Vagina (tissue), 2 donors: ENCODE measurements at regions not wholly inside any gene's neighbourhood (a gene's known extent, or its start where the extent isn't known, plus 50 kb on each side); places are given as distances from the start of the nearest gene placed in this dataset.

Experiments used
- POLR2A ChIP-seq, 2 donors: fragments of 450-650 bp; IDR thresholded peaks; one replicate each; pipeline ENCODE4 v1.6.1; 2017; ENCODE audit warnings: antibody characterized with exemption in 2 of 2, mild to moderate bottlenecking in 2 of 2, moderate library complexity in 2 of 2
- POLR2AphosphoS5 ChIP-seq, 2 donors: sonication (generic); formaldehyde crosslinking; IDR thresholded peaks; one replicate each; pipeline ENCODE4 v1.9.0; 2017; ENCODE audit warnings: antibody characterized with exemption in 2 of 2, mild to moderate bottlenecking in 2 of 2, low read depth in 1 of 2; ENCODE audit not compliant: insufficient read depth in 1 of 2
- TF ChIP-seq, protein P1 (sequence below), 3 experiments: fragments of 450-650 bp in 2 of 3; fragments of 200-600 bp in 1 of 3; sonication (generic) in 1 of 3; IDR thresholded peaks; one replicate each; pipeline ENCODE4 v1.5.1; 2017 to 2019; ENCODE audit warnings: antibody characterized with exemption in 3 of 3, mild to moderate bottlenecking in 2 of 3, moderate library complexity in 2 of 3

DNA sequence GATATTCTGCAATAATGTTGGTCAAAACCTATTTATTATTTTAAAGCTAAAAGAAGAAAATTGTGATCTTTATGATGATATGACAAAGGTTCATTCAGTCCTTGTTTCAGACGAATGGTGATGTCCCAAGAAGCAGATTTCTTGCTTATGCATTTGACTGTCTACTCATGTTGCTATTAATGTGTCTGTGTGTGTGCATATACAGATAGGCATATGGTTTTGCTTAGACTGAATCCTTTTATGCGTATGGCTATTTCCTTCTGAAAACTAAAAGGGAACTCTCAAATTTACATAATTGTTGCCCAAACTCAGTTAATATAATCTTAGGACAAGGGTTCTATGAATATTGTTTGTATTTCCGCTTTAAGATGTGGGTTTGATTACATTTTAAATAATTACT lies 632.3 kb upstream of the SETBP1 start:
- TF ChIP-seq, protein P1, sequence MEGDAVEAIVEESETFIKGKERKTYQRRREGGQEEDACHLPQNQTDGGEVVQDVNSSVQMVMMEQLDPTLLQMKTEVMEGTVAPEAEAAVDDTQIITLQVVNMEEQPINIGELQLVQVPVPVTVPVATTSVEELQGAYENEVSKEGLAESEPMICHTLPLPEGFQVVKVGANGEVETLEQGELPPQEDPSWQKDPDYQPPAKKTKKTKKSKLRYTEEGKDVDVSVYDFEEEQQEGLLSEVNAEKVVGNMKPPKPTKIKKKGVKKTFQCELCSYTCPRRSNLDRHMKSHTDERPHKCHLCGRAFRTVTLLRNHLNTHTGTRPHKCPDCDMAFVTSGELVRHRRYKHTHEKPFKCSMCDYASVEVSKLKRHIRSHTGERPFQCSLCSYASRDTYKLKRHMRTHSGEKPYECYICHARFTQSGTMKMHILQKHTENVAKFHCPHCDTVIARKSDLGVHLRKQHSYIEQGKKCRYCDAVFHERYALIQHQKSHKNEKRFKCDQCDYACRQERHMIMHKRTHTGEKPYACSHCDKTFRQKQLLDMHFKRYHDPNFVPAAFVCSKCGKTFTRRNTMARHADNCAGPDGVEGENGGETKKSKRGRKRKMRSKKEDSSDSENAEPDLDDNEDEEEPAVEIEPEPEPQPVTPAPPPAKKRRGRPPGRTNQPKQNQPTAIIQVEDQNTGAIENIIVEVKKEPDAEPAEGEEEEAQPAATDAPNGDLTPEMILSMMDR (IDR thresholded peaks at IDR 0.05), result no peak
- TF ChIP-seq POLR2A (IDR thresholded peaks at IDR 0.05) (no peak), POLR2AphosphoS5 (IDR thresholded peaks at IDR 0.05; ENCODE audit: insufficient read depth in 1 of 2, low read depth in 1 of 2) (no peak)
